Uterus (tissue), 2 donors: ENCODE measurements at regions not wholly inside any gene's neighbourhood (a gene's known extent, or its start where the extent isn't known, plus 50 kb on each side); places are given as distances from the start of the nearest gene placed in this dataset.

ENCODE experiments used
- POLR2A ChIP-seq, 2 donors: fragments of 450-650 bp; IDR thresholded peaks; one replicate each; pipeline ENCODE4 v1.6.1; 2016; ENCODE audit warnings: antibody characterized with exemption in 2 of 2, mild to moderate bottlenecking in 1 of 2, moderate library complexity in 1 of 2
- TF ChIP-seq, protein P1 (sequence below), 4 experiments: fragments of 200-600 bp in 2 of 4; fragments of 450-650 bp in 2 of 4; sonication (generic) in 2 of 4; IDR thresholded peaks; one replicate each; pipeline ENCODE4 v1.5.1; 2016 to 2019; ENCODE audit warnings: antibody characterized with exemption in 4 of 4, mild to moderate bottlenecking in 2 of 4, moderate library complexity in 1 of 4

DNA sequence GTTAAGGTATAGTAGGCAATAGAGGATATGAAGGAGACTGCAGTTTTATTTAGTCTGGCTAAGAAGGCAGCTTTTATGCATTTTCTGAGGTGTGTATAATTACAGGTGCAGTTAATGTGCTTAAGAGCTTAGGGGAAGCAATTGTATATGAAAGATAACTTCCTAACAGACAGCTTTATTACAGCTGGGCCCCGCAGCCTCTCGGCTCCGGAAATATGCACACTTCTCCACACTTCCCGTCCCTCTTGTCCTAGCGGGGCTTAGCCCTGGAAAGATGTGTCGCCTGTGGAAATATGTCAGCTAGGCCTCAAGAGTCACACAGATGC is 178.4 kb upstream of the ARID1B start:
- TF ChIP-seq, protein P1, sequence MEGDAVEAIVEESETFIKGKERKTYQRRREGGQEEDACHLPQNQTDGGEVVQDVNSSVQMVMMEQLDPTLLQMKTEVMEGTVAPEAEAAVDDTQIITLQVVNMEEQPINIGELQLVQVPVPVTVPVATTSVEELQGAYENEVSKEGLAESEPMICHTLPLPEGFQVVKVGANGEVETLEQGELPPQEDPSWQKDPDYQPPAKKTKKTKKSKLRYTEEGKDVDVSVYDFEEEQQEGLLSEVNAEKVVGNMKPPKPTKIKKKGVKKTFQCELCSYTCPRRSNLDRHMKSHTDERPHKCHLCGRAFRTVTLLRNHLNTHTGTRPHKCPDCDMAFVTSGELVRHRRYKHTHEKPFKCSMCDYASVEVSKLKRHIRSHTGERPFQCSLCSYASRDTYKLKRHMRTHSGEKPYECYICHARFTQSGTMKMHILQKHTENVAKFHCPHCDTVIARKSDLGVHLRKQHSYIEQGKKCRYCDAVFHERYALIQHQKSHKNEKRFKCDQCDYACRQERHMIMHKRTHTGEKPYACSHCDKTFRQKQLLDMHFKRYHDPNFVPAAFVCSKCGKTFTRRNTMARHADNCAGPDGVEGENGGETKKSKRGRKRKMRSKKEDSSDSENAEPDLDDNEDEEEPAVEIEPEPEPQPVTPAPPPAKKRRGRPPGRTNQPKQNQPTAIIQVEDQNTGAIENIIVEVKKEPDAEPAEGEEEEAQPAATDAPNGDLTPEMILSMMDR (IDR thresholded peaks at IDR 0.05) = no peak
- no peak for TF ChIP-seq POLR2A (IDR thresholded peaks at IDR 0.05)
